ENCODE measurements at regions not wholly inside any gene's neighbourhood (a gene's known extent, or its start where the extent isn't known, plus 50 kb on each side); places are given as distances from the start of the nearest gene placed in this dataset.

- H3K9me2 ChIP-seq (replicated peaks; ENCODE audit: insufficient read depth) = no peaks in the 10 kb centered on the region
- TF ChIP-seq CTCF (IDR thresholded peaks at IDR 0.05; ENCODE audit: poor library complexity) = no peak
- TF ChIP-seq EZH2phosphoT487 (IDR thresholded peaks at IDR 0.05; ENCODE audit: low read depth, severe bottlenecking, unreplicated experiment) = no peak
- no peak for TF ChIP-seq EZH2 (IDR thresholded peaks at IDR 0.05; ENCODE audit: borderline replicate concordance)
- no peak overlapping the region for H3K4me2 ChIP-seq
These were observed 467.7 kb upstream of the MEF2C start for GRCh38 chr5:89350684-89351083.

GRCh38 chr5:89349246-89349980, 466.4 kb upstream of the MEF2C start:
- Histone ChIP-seq H3K4me1 (ENCODE audit: insufficient read depth) (no peaks in the 10 kb centered on the region), H2AFZ (no peak overlapping the region), H3K36me3 (replicated peaks; ENCODE audit: insufficient read depth, low read depth) (no peaks in the 10 kb centered on the region), H3K9me2 (replicated peaks; ENCODE audit: insufficient read depth) (no peaks in the 10 kb centered on the region), H3K79me2 (no peaks in the 10 kb centered on the region), H3K9me3 (ENCODE audit: low read depth) (no peaks in the 10 kb centered on the region), H3K27me3 (no peaks in the 10 kb centered on the region), H3K4me3 (no peak overlapping the region), H3K27ac (no peak overlapping the region), H3K4me2 (no peak overlapping the region), H4K20me1 (ENCODE audit: insufficient read depth, poor library complexity, severe bottlenecking) (no peaks in the 10 kb centered on the region)
- no peak for DNase-seq (ENCODE audit: low spot score)
- TF ChIP-seq EZH2phosphoT487 (IDR thresholded peaks at IDR 0.05; ENCODE audit: low read depth, severe bottlenecking, unreplicated experiment) (no peak), CTCF (IDR thresholded peaks at IDR 0.05; ENCODE audit: poor library complexity) (no peak), EZH2 (IDR thresholded peaks at IDR 0.05; ENCODE audit: borderline replicate concordance) (no peak)
- WGBS (ENCODE audit: low lambda C conversion rate, missing lambda C conversion rate) = 81% methylated on average over 3 of the region's 3 CpGs

More at GRCh38 chr5:89350684-89351083, 467.7 kb upstream of the MEF2C start:
- H3K9me3 ChIP-seq (ENCODE audit: low read depth) = no peaks in the 10 kb centered on the region
- no peak for DNase-seq (ENCODE audit: low spot score)
- H4K20me1 ChIP-seq (ENCODE audit: insufficient read depth, poor library complexity, severe bottlenecking) = no peaks in the 10 kb centered on the region
- no peaks in the 10 kb centered on the region for H3K27me3 ChIP-seq
- no peaks in the 10 kb centered on the region for H3K4me1 ChIP-seq (ENCODE audit: insufficient read depth)
- no peaks in the 10 kb centered on the region for H3K79me2 ChIP-seq
- no peaks in the 10 kb centered on the region for H3K36me3 ChIP-seq (replicated peaks; ENCODE audit: insufficient read depth, low read depth)
- H2AFZ ChIP-seq = no peak overlapping the region
- no peak overlapping the region for H3K4me3 ChIP-seq
- H3K27ac ChIP-seq = no peak overlapping the region

- 78% methylated on average over 1 of the region's 1 CpG for WGBS (ENCODE audit: low lambda C conversion rate, missing lambda C conversion rate)
- H3K4me2 ChIP-seq = no peak overlapping the region
- H3K27me3 ChIP-seq = no peaks in the 10 kb centered on the region
- TF ChIP-seq EZH2 (IDR thresholded peaks at IDR 0.05; ENCODE audit: borderline replicate concordance) = no peak
- TF ChIP-seq EZH2phosphoT487 (IDR thresholded peaks at IDR 0.05; ENCODE audit: low read depth, severe bottlenecking, unreplicated experiment) = no peak
- no peak for TF ChIP-seq CTCF (IDR thresholded peaks at IDR 0.05; ENCODE audit: poor library complexity)
- no peak overlapping the region for H2AFZ ChIP-seq
- H3K79me2 ChIP-seq = no peaks in the 10 kb centered on the region
- H3K4me1 ChIP-seq (ENCODE audit: insufficient read depth) = no peaks in the 10 kb centered on the region
- no peaks in the 10 kb centered on the region for H3K36me3 ChIP-seq (replicated peaks; ENCODE audit: insufficient read depth, low read depth)
- H3K4me3 ChIP-seq = no peak overlapping the region
- H3K9me2 ChIP-seq (replicated peaks; ENCODE audit: insufficient read depth) = no peaks in the 10 kb centered on the region
- no peak for DNase-seq (ENCODE audit: low spot score)
- no peak overlapping the region for H3K27ac ChIP-seq
- H4K20me1 ChIP-seq (ENCODE audit: insufficient read depth, poor library complexity, severe bottlenecking) = no peaks in the 10 kb centered on the region
- no peaks in the 10 kb centered on the region for H3K9me3 ChIP-seq (ENCODE audit: low read depth)
These were observed 463.6 kb upstream of the MEF2C start for GRCh38 chr5:89346573-89346972.
